Stimulated activated CD4-positive, alpha-beta T cell treated with anti-CD3 and anti-CD28 coated beads, TNF-alpha, amount 100 ng/mL, for 48 hours (primary cell): ENCODE measurements at regions not wholly inside any gene's neighbourhood (a gene's known extent, or its start where the extent isn't known, plus 50 kb on each side); places are given as distances from the start of the nearest gene placed in this dataset.

Source experiments
- DNase-seq, 3 donors: peaks; one replicate each; pipeline ENCODE4 v3.0.0-alpha.2; 2020; ENCODE audit warnings: low read depth in 3 of 3

DNA sequence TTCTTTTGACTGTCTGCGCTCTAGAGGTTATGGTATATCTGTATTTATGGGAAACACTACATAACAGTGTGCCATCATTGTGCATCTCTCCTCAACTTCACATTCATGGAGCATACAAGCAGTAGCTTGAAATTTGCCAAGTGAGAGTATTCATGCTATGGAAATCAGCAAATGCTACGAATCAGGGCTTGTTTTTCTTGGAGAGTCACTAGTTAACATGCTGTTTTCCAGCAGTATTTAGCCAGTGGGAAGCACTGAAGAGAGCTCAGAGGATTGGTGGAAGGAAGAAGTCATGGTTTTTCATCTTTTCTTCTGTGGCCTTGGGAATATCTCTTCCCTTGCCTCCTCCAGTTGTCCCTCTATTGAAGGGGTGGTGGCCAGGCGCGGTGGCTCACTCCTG lies 303.0 kb downstream of the PSAT1 start:
- DNase-seq: no peak

DNA sequence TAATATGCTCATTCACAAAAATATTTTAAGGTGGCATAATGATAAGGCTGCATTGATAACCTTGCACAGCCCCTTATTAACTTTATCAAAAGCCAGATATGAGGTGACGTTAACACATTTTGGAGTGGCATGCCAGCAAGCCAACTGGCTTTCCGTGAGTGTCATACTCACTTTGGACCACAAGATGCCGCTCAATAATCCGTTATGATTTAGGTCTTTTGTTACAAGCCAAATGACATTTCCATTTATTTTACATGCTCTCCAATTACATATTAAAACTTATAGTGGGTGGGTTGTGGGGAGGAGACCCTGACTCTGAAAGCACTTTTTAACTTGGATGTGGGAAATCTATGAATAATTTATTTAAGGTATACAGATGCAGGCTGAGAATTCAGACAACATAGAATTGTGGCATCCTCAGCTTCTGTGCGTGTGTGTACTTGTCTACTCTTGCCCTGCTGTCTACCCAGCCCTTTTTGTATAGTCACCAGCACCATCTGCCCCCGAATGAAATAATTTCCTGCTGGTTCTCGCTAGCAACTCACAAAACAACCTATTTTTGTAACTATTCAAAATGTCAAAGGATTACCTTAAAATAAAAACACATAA lies 305.1 kb downstream of the PSAT1 start:
- DNase-seq: peak in 1 of 3 donors; percentile 4

DNA sequence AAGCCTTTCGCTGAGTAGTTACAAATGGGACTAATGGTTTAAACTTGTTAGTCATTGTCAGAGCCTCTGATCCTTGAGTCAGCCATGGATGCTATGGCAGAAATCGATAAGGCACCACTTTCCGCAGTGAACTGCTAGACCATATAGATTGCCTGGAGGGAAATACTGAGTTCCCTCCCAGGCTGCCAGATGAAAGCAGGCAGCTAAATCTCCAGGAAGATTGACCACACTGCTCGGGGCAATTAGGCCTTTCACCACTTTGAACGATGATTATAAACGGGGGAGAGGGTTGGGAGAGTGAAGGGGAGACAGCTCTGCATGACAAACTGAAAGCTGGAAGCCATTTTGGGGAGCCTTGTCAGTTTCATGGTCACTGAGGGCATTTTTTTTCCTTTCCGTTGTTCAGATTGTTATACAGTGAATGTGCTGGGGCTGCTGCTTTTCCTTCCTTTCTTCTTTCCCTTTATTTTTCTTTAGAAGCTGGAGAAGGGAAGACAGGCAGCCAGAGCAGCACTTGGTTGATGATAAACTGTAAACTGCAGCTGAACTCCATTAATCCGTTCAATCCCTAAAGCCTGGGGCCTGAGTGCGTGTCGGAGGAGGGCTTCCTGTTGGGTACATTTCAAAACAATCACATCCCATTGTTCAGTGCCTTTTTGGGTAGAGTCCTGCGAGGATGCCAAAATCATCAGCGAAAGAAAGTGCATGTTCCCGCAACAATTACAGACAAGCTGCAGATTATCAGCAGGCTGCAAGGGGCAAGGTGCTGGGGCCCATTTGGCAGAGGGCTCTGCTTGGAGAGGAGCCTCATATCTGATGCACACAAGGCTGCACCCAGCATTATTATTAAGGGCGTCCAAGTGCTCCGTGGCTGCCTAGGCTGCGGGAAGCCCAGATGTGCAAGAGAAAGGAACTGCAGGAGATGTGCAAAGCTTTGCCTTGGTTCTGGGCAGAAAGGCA lies 308.4 kb downstream of the PSAT1 start:
- DNase-seq: no peak

DNA sequence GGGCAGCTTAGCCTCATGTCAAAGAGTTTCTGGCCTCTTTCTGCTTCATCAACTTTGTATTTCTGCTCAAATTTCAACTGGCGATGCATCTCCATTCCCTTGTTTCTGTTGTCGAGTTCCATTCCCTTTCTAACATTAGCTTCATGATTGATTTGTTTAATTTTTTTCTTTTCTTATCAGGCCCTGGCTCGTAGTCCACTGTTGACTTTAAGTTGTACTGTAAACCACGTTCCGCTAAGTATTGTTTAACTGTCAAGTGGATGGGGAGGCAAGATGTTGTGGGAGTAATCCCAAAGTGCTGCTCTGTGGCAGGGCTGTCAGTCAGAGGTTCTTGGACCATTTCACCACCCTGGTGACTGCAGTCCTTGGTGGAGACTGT lies 309.1 kb downstream of the PSAT1 start:
- DNase-seq: no peak

DNA sequence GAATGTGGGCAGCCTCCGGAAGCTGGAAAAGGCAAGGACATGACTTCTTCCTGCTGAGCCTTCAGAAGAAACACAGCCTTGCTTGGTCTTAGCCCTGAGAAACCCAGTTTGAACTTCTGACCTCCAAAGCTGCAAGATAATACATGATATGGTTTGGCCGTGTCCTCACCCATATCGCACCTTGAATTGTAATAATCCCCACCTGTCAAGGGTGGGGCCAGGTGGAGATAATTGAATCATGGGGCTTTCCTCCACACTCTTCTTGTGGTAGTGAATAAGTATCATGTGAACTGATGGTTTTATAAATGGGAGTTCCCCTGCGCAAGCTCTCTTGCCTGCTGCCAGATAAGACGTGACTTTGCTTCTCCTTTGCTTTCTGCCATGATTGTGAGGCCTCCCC lies 310.9 kb downstream of the PSAT1 start:
- no peak for DNase-seq

DNA sequence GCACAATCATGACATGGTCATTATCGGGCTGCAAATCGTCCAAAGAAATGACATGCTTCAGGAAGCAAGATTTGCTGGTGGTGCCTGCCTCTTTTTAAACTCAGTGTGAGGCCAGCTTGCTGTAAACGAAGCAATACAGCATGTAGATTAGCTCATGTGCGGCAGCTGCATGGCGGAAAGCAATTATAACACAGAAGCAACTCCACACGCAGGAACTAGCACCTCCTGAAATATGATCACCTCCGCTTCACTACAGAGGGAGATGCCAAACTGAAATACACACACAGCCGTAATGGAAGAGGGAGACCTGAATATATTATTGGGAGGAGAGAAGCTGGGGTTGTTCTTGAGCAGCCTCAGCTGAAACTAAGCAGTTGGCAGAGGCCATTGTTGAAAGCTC lies 312.5 kb downstream of the PSAT1 start:
- DNase-seq: no peak

DNA sequence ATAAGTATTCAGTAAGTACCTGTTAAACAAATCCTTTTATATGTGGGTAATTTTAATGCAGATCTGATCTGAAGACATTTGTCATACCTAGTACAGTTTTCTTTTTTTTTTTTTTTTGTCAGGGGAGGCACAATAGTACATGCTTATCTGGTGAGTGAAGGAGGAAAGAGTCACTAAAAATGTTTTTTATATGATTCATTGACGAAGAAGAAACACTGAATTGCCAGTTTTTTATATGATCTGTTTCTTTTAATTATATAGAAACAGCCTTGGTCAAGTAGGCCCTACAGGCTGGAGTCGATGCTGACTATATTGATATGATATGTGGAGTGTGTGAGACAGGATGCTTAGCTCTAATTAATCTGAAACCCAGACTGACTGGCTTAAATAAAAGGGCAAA lies 315.2 kb downstream of the PSAT1 start:
- no peak for DNase-seq

DNA sequence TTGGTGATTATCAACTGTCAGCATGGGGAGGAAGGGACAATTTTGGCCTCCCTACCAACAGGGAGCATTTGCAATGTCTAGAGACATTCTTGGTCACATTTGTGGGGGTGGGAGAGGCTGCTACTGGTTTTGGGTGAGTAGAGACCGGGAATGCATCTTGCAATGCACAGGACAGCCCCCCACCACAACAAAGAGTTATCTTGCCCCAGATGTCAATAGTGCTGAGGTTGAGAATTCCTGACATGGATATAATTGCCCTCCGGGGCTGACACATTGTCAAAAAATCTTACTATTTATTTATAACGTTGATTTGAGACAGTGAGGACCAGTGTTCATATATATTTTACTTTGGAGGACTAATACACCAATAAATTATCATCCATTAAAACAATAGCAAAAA lies 316.1 kb downstream of the PSAT1 start:
- DNase-seq: no peak

DNA sequence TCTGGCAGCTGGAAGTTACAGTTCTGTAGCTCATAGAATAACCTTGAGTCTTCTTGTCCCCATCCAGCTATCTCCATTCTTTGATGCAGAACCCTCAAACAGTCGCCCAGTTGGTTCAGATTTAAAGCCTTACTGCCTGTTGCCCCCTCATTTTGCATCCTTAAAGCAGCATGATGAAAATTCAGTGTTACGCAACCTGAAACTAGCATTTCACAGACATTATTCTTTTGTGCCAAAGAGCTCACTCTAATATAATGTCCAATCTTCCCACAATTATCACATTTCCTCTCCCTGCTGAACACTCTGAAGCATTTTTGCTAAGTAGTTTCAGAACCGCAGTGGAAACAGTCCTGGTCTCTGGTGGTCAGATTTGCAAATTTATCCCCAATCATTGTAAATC lies 318.0 kb downstream of the PSAT1 start:
- DNase-seq: no peak

DNA sequence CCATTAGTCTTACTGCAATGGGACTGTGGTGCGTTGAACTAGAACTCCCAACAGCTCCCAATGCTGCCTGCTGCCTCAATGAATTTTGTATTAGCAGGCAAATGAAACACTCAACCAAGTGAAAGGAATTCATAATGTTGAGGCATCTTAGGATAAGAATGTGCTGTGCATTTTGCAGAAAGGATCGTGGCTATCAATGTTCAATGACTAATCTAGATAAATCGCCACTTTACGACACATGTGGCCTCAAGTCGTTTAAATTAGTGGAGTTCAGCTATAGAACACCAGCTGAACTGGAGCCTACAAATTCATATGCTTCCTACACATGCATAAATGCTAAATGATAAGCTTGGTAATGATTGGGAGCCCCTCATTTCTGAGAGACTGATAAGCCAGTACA lies 318.4 kb downstream of the PSAT1 start:
- DNase-seq: no peak

DNA sequence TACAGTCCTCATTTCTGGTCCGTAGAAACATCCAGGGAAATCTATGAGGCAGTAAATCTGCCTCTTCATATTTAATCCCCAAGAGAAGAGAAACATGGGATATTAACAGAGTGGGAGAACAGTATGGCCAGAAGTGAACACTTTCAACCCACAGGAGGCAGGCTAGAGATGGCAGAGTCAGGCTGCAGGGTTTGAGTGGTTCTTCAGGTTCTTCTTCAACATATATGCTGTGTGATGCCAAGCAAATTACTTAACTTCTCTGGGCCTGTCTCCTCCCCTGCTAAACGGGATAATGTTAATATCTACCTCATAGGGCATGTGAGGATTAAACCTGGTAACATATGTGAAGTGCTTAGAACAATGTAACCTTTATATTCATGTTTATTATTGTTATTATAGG lies 321.8 kb downstream of the PSAT1 start:
- no peak for DNase-seq

DNA sequence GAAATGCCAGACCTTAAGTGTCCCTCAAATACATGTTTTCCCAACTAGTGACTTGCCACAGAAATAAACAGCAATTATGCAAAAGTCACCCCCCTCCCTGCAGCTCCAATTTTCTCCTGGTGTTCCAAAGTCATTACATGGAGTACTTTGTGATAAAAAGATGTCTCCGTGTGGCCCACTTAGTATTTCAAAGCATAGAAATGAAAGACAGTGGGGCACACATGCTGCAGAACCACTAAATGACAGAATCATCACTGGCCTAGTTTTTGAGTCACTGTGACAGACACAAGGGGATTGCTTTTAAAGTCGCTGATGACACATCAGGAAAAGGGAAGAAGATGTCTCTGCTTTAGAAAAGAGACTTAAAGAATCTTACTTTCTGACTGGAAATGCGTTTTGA lies 323.4 kb downstream of the PSAT1 start:
- DNase-seq: no peak

DNA sequence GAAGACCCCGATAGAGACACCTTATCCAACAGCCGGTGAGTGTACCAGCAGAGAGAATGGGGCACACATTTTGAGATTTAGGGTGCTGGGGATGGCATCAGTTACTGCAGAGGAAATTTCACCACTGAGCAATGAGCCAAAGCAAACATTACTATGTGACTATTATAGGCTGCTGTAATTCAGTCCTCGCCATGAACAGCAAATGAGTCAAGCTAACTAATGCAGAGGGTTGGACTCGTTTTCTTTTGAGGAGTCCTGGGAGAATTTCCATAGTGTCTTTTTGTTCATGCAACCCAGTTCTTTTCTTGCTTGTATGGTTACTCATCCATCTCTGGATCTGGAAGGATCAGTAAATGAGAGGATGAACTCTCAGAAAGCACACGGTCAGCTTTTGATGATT lies 323.8 kb downstream of the PSAT1 start:
- DNase-seq: no peak

DNA sequence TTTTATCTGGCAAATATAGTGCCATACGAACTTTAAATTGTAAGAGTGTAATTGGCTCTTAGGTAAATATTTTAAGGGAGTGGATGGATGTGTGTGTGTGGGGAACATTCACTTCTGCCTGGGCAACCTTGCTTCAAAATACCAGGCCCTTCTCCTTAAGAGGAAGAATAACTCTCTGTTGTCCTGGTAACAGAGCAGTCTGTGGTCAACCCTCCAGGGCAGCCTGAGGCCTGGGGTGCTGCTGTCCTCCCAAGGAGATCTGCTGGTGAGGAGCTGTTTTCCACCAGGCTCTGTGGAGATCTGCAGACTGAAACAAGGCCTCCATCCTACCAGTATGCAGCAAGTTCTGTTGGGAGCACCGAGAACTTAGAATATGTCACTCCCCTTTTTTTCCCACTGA lies 325.2 kb downstream of the PSAT1 start:
- DNase-seq: no peak

DNA sequence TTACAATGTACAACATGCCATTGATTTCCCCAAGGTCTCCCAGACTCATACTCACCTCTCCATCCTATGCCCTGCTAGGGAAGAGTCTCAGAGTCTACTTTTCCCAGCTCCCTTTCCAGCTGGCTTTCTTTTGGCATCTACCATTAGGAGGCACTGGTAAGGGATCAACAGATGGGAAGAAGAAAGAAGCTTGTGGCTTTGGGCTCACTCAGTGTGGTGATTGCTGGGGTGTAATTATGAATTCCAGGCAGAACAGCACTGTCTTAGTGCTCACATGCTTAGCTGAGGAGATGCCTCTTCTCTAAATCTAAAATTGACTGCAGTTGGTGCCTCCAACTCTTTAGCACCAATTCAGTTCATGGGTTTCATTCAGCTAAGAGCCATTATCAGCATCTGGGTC lies 330.0 kb downstream of the PSAT1 start:
- no peak for DNase-seq

DNA sequence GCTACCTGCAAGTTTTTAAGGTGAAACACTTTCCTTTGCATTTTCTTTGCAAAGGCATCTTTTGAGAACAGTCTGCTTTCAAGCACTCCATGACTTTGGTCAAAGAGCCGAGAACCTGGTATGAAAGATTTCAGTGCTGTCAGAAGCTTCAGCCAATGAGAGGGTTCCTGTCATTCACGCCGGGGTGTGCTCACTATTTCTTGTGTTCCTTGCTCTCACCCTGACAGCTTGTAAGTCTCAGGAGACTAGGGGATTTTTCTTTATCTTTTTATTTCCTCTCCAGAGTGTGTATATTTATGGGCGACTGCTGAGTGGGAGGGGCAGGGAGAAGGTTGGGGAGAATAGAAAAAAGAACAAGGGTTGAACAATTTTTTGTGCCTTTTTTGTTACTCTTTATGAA lies 334.0 kb downstream of the PSAT1 start:
- no peak for DNase-seq

DNA sequence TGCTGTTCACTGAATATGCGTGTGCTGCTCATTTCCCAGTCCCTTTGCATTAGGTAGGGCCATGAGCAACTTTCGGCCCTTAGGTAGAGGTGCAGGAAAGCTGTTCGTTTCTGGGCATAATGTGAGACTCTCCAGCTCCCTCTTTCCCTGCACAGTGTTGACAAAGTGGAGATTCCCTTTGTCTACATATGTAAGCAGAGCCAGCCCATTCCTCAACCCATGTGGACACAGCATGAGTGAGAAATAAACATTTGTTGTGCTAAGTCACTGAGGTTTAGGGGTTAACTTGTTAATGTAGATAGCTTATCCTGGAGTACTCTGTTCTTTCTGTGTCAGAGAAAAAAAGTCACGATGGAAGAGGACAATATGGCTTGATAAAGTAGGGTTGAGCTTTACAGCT lies 343.8 kb downstream of the PSAT1 start:
- no peak for DNase-seq

DNA sequence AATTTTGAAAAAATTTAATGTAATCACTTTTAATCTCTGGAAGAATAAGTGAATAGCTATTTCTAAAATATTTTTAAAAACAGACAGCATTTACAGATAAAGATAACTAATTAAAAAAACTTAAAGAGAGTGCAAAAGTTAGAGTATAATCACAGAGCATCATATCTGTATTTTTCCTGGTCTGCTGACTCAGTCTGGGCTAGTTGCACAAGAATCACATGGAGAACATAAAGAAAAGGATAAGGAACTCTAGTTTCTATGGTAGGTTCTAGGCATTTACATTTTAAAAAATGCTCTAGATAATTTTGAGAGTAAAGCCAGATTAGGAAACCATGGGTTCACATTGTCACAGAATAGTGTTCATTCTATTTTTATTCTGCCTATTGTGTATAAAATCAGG lies 347.4 kb downstream of the PSAT1 start:
- DNase-seq: no peak

DNA sequence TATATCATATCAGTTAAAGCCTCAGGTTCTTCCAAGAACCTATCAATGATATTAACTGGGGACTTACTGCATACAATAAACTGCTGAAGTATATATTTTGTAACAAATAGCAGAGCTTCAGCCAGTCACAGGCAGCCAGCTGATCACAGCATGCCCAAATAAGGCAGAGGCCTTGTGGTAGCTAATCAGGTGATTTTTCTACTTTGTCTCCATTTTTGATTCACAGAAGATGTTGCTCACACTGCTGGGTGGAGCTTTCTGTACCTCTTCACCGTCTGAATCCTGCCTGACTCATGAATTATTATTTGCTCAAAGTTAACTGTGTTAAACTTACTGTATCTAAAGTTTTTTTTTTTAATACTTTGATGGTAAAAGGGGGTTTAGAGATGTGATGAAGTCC lies 357.4 kb downstream of the PSAT1 start:
- DNase-seq: no peak

DNA sequence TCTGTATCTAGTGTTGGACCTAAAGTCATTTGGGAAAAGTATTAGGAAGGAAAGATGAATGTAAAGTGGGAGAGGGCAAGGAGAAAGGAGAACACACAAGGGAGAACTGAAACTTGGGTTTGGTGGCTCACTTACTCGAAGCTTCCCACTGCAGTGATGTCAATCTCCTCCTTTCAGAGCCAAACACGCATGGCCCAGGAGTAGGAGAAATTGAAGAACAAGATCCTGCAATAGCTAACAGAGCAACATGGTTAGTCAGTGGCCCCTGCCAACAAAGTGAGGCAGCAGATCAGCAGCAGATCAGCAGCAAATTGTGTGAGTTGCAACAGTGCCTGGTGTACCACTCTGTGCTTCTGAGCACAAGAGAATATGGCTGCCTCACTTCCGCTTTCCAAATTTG lies 366.4 kb downstream of the PSAT1 start:
- DNase-seq: no peak

DNA sequence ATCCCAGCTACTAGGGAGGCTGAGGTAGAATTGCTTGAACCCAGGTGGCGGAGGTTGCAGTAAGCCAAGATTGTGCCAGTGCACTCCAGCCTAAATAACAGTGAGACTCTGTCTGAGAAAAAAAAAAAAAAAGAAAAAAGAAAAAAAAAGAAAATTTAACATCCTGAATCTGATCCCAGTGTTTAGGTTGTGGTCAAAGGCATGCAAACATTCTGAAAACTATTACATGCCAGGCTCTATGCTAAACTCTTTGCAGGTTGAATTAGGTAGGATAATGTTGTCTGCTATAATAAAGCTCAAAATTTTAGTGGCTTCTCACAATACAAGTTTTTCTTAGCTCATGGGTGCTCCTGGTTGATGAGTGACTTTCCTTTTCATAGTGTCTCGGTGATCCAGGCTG lies 367.4 kb downstream of the PSAT1 start:
- DNase-seq: no peak

DNA sequence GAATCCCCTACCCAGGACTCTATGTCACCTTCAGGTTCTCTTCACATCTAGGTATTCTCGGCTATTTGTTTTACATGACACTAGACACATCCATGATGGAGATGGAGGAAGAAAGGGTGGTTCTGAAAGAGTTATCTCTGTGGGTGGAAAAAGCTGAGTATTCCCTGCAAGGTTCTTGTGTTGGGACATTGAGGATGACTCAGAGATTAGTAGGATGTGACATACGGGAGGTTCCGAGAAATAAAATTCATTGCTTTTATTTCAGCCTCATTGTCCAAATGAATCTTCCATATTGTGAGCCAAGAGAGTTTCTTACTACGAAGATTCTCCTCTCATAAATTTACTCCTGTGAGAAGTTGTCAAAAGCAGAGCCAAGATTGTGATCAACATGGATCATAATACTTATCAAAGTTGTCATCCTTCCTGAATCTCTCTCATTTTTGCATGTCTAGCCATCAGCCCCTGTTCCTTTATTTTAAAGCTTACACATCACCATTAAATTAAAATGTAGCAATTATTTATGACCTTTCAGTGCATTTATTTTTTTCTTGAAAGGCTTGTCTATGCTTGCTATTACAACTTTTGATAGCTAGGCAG lies 370.0 kb downstream of the PSAT1 start:
- DNase-seq: no peak

DNA sequence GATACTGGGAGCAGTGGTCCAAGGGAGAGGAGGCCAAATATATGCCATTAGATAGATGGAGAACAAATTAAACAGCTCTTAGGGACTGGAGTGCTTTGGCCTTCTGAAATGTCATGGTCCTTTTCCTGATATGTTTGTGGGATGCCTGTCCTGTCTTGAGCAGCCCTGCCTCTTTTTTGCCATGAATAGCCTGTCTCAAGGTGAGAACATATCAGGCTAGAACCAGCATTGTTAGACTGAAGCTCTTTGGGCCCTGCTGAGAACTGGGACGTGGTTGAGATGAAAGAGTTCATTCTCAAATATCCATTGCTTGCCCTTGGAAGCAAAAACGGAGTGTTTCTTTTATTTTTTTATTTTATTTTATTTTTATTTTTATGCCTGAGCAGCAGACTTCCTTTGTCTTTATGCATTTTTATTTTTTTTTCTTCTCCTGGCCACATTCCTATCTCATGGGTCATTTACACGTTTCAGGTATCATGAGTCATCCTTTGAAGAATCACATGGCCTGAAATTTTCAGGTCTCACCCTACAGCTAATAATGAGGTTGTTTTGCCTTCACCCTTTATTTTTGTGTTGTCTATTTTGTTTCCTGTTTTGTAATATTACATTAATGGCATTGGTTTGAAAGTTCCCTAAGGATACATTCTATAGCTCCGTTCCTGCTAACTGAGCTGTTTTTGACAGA lies 371.4 kb downstream of the PSAT1 start:
- no peak for DNase-seq
